Activated naive CD4-positive, alpha-beta T cell treated with anti-CD3 and anti-CD28 coated beads, Interleukin-2, amount 50 U/mL, for 24 hours (primary cell): ENCODE measurements at regions not wholly inside any gene's neighbourhood (a gene's known extent, or its start where the extent isn't known, plus 50 kb on each side); places are given as distances from the start of the nearest gene placed in this dataset.

Experiments used
- H3K27ac Mint-ChIP-seq: one replicate; pipeline ENCODE4 v1.8.0; 2021; ENCODE audit warnings: mild to moderate bottlenecking, mixed read lengths
- H3K27me3 Mint-ChIP-seq: one replicate; pipeline ENCODE4 v1.8.0; 2021; ENCODE audit warnings: mixed read lengths
- H3K36me3 Mint-ChIP-seq: one replicate; pipeline ENCODE4 v1.8.0; 2021; ENCODE audit warnings: mixed read lengths
- H3K4me1 Mint-ChIP-seq: one replicate; pipeline ENCODE4 v1.8.0; 2021; ENCODE audit warnings: mixed read lengths
- H3K4me3 Mint-ChIP-seq: one replicate; pipeline ENCODE4 v1.8.0; 2021; ENCODE audit warnings: mild to moderate bottlenecking, mixed read lengths
- H3K9me3 Mint-ChIP-seq: one replicate; pipeline ENCODE4 v1.8.0; 2021; ENCODE audit warnings: mixed read lengths

DNA sequence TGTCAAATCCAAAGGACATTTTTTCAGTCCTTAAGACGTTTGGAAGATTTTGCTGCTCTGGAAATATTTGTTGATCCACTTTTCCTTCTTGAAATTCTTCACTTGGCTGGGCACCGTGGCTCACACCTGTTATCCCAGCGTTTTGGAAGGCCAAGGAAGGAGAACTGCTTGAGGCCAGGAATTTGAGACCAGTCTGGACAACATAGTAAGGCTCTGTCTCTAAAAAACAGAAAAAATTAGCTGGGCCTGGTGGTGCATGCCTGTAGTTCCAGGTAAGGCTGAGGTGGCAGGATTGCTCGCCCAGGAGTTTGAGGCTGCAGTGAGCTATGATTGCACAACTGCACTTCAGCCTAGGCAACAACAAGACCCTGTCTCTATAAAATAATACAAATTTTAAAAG, 173.9 kb upstream of the MITF start:
- Mint-ChIP-seq H3K4me3 (no peak overlapping the region), H3K36me3 (no peaks in the 10 kb centered on the region), H3K27me3 (peaks cover 7% of the 10 kb centered on the region), H3K9me3 (peaks cover 9% of the 10 kb centered on the region), H3K4me1 (no peaks in the 10 kb centered on the region), H3K27ac (no peak overlapping the region)

GRCh38 chr3:69563981-69564380, 175.3 kb upstream of the MITF start:
- H3K9me3 Mint-ChIP-seq: peaks cover 9% of the 10 kb centered on the region
- H3K4me3 Mint-ChIP-seq: no peak overlapping the region
- no peaks in the 10 kb centered on the region for H3K36me3 Mint-ChIP-seq
- no peak overlapping the region for H3K27ac Mint-ChIP-seq
- no peaks in the 10 kb centered on the region for H3K4me1 Mint-ChIP-seq
- peaks cover 7% of the 10 kb centered on the region for H3K27me3 Mint-ChIP-seq

DNA sequence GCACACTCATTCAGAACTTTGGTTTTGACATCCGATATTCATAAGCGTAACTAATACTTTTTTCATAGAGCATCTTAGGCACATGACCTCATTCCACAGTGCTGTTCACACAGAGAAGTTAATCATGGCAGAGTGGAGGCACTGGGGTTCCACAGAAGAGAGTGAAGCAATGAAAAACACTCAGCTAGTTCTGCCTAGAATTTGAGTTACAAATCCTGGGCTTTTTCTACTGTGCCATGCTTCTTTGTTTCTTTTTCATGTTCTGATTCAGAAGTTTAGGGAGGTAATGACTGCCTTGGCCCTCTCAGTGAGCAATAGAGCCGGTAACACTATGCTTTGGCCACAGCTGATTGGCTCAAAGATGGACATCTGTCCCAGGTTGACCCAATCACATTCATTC, 176.1 kb upstream of the MITF start:
- Mint-ChIP-seq H3K36me3 (no peaks in the 10 kb centered on the region), H3K4me3 (no peak overlapping the region), H3K9me3 (peaks cover 9% of the 10 kb centered on the region), H3K27ac (no peak overlapping the region), H3K27me3 (peaks cover 7% of the 10 kb centered on the region), H3K4me1 (no peaks in the 10 kb centered on the region)

GRCh38 chr3:69562020-69562419, 176.1 kb upstream of the FRMD4B start:
- peaks cover 9% of the 10 kb centered on the region for H3K9me3 Mint-ChIP-seq
- no peaks in the 10 kb centered on the region for H3K36me3 Mint-ChIP-seq
- H3K4me1 Mint-ChIP-seq: no peaks in the 10 kb centered on the region
- H3K4me3 Mint-ChIP-seq: no peak overlapping the region
- H3K27me3 Mint-ChIP-seq: peaks cover 2% of the 10 kb centered on the region
- H3K27ac Mint-ChIP-seq: no peak overlapping the region

DNA sequence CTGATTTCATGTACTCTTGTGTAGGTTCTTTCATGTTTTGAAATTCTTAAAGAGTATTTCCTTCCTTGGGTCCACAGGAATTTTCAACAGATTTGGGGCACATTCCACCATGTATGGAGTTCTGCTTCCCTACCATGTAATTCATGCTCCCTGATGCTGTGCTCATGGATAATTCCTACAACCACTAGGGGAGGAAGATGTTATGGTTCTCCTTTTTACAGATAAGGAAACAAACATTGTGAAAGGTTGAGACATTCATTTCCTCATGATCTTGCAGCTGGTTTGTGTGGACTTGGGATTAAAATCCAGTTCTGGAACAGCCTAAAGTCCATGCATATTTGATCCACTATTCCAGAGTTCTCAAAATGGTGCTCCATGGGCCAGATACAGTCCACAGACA, 174.9 kb upstream of the FRMD4B start:
- Mint-ChIP-seq H3K4me1 (no peaks in the 10 kb centered on the region), H3K36me3 (no peaks in the 10 kb centered on the region), H3K27ac (no peak overlapping the region), H3K4me3 (no peak overlapping the region), H3K27me3 (peaks cover 2% of the 10 kb centered on the region), H3K9me3 (peaks cover 9% of the 10 kb centered on the region)

GRCh38 chr3:69560116-69560515, 174.2 kb upstream of the FRMD4B start:
- Mint-ChIP-seq H3K27ac (no peak overlapping the region), H3K4me1 (no peaks in the 10 kb centered on the region), H3K36me3 (no peaks in the 10 kb centered on the region), H3K27me3 (peaks cover 2% of the 10 kb centered on the region), H3K9me3 (peaks cover 9% of the 10 kb centered on the region), H3K4me3 (no peak overlapping the region)

DNA sequence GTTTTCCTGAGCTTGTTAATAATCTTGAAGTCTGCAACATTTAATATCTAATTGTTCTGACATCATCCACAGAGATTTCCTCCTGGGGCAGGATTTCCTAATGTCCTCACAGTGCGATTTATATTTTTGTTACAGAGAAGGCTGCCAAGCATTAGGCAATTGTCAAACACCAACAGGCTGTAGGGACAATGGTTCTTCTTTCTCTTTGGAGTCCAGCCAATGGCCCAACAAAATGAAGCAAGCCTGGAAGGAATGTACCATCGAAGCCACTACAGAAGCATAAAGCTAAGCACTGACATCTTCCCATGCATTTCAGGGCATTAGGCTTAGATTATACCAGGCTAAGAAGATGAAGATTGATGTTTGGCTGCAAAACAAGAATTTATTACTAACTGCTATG, 173.0 kb upstream of the FRMD4B start:
- no peaks in the 10 kb centered on the region for H3K36me3 Mint-ChIP-seq
- no peak overlapping the region for H3K4me3 Mint-ChIP-seq
- no peaks in the 10 kb centered on the region for H3K4me1 Mint-ChIP-seq
- peaks cover 9% of the 10 kb centered on the region for H3K9me3 Mint-ChIP-seq
- peaks cover 2% of the 10 kb centered on the region for H3K27me3 Mint-ChIP-seq
- no peak overlapping the region for H3K27ac Mint-ChIP-seq

DNA sequence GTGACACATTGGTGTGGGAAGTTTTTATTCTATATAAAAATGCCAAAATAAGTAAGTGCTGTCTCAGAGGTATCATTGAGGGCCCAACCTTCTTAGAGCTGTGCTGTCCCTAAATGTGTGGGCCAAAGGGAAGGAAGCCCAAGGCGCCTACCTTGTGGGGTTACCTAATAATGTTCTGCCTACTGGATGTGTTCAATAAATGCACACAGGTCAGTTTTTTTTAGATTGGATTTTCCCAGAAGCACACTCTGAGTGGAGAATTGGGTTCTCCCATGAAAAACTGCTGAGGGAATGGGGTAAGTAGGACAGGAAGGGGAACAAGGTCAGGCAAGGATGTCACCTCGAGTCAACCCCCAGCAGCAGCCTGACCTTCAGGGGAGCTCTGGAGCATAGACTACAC, 168.7 kb upstream of the FRMD4B start:
- Mint-ChIP-seq H3K9me3 (no peaks in the 10 kb centered on the region), H3K4me1 (no peaks in the 10 kb centered on the region), H3K27me3 (peaks cover 1% of the 10 kb centered on the region), H3K27ac (no peak overlapping the region), H3K36me3 (no peaks in the 10 kb centered on the region), H3K4me3 (no peak overlapping the region)

GRCh38 chr3:69553888-69554287, 168.0 kb upstream of the FRMD4B start:
- no peaks in the 10 kb centered on the region for H3K9me3 Mint-ChIP-seq
- H3K27ac Mint-ChIP-seq: no peak overlapping the region
- H3K4me3 Mint-ChIP-seq: no peak overlapping the region
- no peaks in the 10 kb centered on the region for H3K4me1 Mint-ChIP-seq
- peaks cover 1% of the 10 kb centered on the region for H3K27me3 Mint-ChIP-seq
- H3K36me3 Mint-ChIP-seq: no peaks in the 10 kb centered on the region

DNA sequence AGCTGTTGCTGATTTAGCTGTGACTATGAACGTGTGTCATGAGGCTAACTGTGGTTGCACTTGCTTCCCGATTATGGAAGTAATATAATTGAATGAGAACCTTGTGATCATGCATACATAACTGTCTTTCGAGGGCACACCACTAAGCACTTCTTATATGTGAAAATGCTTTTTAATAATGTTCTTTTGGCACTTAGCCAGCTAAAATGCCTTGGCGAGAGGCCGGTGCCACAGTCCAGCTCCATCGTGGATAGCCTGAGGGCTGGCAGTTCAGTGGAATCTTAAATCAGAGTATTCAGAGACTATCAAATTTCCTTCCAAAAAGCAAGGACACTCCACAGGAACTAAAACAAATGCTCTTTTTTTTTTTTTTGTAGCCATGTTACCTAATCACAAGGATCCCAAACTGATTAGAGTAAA, 161.6 kb upstream of the FRMD4B start:
- no peak overlapping the region for H3K4me3 Mint-ChIP-seq
- no peaks in the 10 kb centered on the region for H3K36me3 Mint-ChIP-seq
- no peaks in the 10 kb centered on the region for H3K9me3 Mint-ChIP-seq
- peaks cover 16% of the 10 kb centered on the region for H3K27me3 Mint-ChIP-seq
- H3K27ac Mint-ChIP-seq: no peak overlapping the region
- H3K4me1 Mint-ChIP-seq: no peaks in the 10 kb centered on the region

DNA sequence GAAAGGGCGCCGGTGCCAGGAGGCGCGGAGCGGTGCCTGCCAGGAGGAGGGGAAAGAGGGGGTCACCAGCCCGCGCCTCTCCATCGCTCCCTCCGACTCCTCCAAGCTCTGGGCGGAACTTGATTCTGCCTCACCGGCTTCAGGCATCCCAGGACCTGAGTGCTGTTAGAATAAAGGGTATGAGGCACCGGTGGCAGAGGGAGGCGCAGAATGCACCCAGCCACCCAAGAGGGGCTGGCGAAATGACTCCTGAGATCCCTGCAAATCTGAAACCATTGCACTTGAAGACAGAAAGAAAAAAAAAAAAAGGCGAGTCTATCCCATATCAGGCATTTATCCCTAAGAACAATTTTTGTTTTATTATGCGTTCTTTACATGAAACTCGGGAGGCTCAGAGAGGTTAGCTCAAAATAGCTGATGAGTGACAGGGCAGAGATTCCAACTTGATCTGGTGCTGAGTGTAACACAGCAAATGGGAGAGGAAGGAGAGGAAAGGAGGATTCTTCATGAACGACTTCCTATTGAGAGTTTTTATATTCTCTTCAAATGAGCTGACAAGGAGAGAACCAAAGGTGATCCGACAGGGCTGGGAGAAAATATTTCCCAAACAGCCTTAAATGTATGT, 157.0 kb upstream of the FRMD4B start:
- H3K4me1 Mint-ChIP-seq: no peaks in the 10 kb centered on the region
- H3K9me3 Mint-ChIP-seq: no peaks in the 10 kb centered on the region
- no peak overlapping the region for H3K27ac Mint-ChIP-seq
- H3K36me3 Mint-ChIP-seq: no peaks in the 10 kb centered on the region
- no peak overlapping the region for H3K4me3 Mint-ChIP-seq
- peaks cover 28% of the 10 kb centered on the region for H3K27me3 Mint-ChIP-seq

GRCh38 chr3:69542089-69542804, 156.4 kb upstream of the FRMD4B start:
- Mint-ChIP-seq H3K36me3 (no peaks in the 10 kb centered on the region), H3K27ac (no peak overlapping the region), H3K27me3 (peaks cover 28% of the 10 kb centered on the region), H3K4me1 (no peaks in the 10 kb centered on the region), H3K9me3 (no peaks in the 10 kb centered on the region), H3K4me3 (no peak overlapping the region)

GRCh38 chr3:69541711-69542088, 155.8 kb upstream of the FRMD4B start:
- H3K9me3 Mint-ChIP-seq: no peaks in the 10 kb centered on the region
- no peaks in the 10 kb centered on the region for H3K36me3 Mint-ChIP-seq
- no peak overlapping the region for H3K27ac Mint-ChIP-seq
- peaks cover 28% of the 10 kb centered on the region for H3K27me3 Mint-ChIP-seq
- no peak overlapping the region for H3K4me3 Mint-ChIP-seq
- H3K4me1 Mint-ChIP-seq: no peaks in the 10 kb centered on the region

DNA sequence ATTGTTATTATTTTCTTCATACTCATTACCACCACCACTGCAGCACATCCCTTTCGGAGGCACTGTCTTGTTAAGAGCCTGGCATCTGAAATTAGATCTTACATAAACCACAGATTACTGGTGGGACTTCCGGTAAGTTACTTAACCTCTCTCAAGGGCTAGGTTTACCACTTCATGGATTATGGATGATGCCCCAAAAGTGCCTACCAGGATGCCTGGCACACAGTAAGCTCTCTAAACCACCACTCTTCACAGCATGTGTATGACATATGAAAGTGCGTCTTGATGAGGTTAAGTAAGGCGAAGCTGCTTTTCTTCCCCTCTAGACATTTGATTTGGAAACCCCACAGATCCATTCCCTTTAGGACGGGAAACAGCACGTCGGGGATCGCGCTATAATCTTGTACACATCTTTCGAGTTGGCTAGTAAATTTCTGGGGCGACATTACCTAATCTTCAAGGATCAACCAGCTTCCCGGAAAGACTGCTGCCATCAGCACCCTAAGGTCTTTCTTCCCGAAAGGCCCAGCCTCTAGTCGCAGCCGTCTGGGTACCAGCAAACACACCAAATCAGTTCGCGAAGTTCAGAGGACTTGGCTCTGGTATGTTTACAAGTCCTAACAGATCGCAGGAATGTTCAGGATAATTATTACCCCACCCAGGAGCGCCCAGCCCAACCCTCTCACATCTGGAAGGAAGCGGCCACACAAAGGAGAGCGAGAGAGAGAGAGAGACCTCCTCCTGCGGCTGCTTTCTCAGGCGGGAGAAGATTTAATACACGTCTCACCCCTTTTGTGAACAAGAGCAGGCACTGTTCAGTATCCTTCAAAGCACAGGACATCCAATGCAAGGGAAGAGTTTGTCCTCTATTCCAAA, 155.1 kb upstream of the FRMD4B start:
- no peak overlapping the region for H3K27ac Mint-ChIP-seq

GRCh38 chr3:69539134-69539533, 153.2 kb upstream of the FRMD4B start:
- Mint-ChIP-seq H3K4me1 (no peaks in the 10 kb centered on the region), H3K9me3 (no peaks in the 10 kb centered on the region), H3K27ac (no peak overlapping the region), H3K27me3 (peaks cover 24% of the 10 kb centered on the region), H3K4me3 (no peak overlapping the region), H3K36me3 (no peaks in the 10 kb centered on the region)

More for the DNA sequence above, 155.1 kb upstream of the FRMD4B start:
- H3K36me3 Mint-ChIP-seq: no peaks in the 10 kb centered on the region
- H3K4me1 Mint-ChIP-seq: no peaks in the 10 kb centered on the region
- peaks cover 28% of the 10 kb centered on the region for H3K27me3 Mint-ChIP-seq
- H3K4me3 Mint-ChIP-seq: no peak overlapping the region
- H3K9me3 Mint-ChIP-seq: no peaks in the 10 kb centered on the region

- Mint-ChIP-seq H3K27ac (no peak overlapping the region), H3K4me3 (no peak overlapping the region), H3K9me3 (no peaks in the 10 kb centered on the region), H3K4me1 (no peaks in the 10 kb centered on the region), H3K27me3 (peaks cover 18% of the 10 kb centered on the region), H3K36me3 (no peaks in the 10 kb centered on the region)
These were observed 152.4 kb upstream of the FRMD4B start for GRCh38 chr3:69538281-69538680.
